ENCODE measurements at regions not wholly inside any gene's neighbourhood (a gene's known extent, or its start where the extent isn't known, plus 50 kb on each side); places are given as distances from the start of the nearest gene placed in this dataset.

DNA sequence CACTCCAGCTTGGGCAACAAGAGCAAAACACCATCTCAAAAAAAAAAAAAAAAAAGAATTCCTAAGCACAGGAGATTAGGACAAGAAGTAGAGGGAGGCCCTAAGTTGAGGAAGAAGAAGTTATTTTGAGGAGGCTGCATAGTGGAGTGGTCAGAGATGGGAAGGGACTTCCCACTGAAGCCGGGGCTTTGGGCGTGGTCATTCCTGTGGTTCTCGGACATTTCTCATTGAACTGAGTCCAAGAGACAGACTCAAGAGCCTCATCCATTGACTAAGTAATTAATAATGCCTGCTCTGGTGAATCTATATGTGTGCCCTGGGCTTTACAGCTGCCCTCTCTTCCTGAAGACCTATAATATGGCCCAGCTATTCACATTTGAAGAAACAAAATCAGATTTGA lies 53.2 kb upstream of the FTH1 start:
- Histone ChIP-seq H3K36me3 (no peaks in the 10 kb centered on the region), H3K4me3 (no peak overlapping the region), H3K9me3 (peaks cover 6 to 9% of the 10 kb centered on the region in 2 donors), H3K27me3 (no peaks in the 10 kb centered on the region), H3K4me1 (peaks cover 0 to 9% (median 7%) of the 10 kb centered on the region in 4 donors), H3K27ac (no peak overlapping the region)
- intact Hi-C loops (cut with DNase I; ENCODE audit: low total_unique reads): no loop called here
- in situ Hi-C loops (cut with MboI; ENCODE audit: low pct_ligation_motif_present in 1 of 4, low pct_unique_long_range_greater_than_20kb in 1 of 4, low sequenced_read_pairs in 3 of 4): no loop called here
- DNase-seq: no peak
- TF ChIP-seq, protein P1, sequence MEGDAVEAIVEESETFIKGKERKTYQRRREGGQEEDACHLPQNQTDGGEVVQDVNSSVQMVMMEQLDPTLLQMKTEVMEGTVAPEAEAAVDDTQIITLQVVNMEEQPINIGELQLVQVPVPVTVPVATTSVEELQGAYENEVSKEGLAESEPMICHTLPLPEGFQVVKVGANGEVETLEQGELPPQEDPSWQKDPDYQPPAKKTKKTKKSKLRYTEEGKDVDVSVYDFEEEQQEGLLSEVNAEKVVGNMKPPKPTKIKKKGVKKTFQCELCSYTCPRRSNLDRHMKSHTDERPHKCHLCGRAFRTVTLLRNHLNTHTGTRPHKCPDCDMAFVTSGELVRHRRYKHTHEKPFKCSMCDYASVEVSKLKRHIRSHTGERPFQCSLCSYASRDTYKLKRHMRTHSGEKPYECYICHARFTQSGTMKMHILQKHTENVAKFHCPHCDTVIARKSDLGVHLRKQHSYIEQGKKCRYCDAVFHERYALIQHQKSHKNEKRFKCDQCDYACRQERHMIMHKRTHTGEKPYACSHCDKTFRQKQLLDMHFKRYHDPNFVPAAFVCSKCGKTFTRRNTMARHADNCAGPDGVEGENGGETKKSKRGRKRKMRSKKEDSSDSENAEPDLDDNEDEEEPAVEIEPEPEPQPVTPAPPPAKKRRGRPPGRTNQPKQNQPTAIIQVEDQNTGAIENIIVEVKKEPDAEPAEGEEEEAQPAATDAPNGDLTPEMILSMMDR (IDR thresholded peaks at IDR 0.05): no peak
- TF ChIP-seq POLR2AphosphoS5 (IDR thresholded peaks at IDR 0.05): no peak
- TF ChIP-seq EP300 (IDR thresholded peaks at IDR 0.05; ENCODE audit: low read depth): no peak
- TF ChIP-seq POLR2A (IDR thresholded peaks at IDR 0.05): no peak
- 68 to 79% methylated on average over 3 of the region's 3 CpGs for WGBS, 2 donors (ENCODE audit: low coverage in 1 of 2)

DNA sequence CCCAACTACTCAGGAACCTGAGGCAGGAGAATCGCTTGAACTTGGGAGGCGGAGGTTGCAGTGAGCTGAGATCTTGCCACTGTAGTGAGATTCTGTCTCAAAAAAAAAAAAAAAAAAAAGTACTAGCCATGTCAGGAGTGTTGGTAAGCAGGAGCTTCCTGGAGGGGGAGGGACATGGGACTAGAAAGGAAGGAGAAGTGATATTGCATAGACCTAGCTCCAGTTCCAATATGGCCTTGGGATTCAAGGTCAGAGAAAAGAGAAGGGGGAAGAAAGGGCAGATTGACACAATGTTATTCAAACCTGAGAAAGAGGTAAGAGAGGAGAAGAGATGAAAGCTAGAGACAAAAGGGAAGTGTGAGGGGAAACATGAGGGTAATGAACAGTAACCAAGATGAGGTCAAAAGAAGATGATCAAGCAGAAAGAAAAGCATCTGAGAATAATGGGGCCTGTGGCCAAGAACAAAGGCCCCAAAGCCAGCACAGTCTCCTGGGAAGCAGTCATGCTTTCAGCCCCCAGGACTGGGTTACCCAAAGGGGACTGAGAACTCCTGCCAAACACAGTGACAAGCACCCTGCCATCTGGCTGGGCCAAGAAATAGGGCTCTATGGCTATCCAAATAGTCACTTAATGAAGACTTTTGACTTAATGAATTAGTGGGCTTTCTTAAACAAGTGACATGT lies 51.7 kb upstream of the FTH1 start:
- H3K9me3 ChIP-seq: peaks cover 6 to 9% of the 10 kb centered on the region in 2 donors
- in situ Hi-C loops (cut with MboI; ENCODE audit: low pct_ligation_motif_present in 1 of 4, low pct_unique_long_range_greater_than_20kb in 1 of 4, low sequenced_read_pairs in 3 of 4): no loop called here
- no peak overlapping the region for H3K27ac ChIP-seq
- WGBS, 2 donors (ENCODE audit: low coverage in 1 of 2): 100% methylated on average over 2 of the region's 2 CpGs; no CpG with 5 or more reads in 1 of the 2 donors
- no peak overlapping the region for H3K4me3 ChIP-seq
- H3K36me3 ChIP-seq: no peaks in the 10 kb centered on the region
- no peaks in the 10 kb centered on the region for H3K4me1 ChIP-seq
- H3K27me3 ChIP-seq: no peaks in the 10 kb centered on the region
- no peak for DNase-seq
- TF ChIP-seq, protein P1 (IDR thresholded peaks at IDR 0.05): no peak
- TF ChIP-seq POLR2A (IDR thresholded peaks at IDR 0.05): no peak
- no peak for TF ChIP-seq EP300 (IDR thresholded peaks at IDR 0.05; ENCODE audit: low read depth)
- TF ChIP-seq POLR2AphosphoS5 (IDR thresholded peaks at IDR 0.05): no peak
- intact Hi-C loops (cut with DNase I; ENCODE audit: low total_unique reads): no loop called here

DNA sequence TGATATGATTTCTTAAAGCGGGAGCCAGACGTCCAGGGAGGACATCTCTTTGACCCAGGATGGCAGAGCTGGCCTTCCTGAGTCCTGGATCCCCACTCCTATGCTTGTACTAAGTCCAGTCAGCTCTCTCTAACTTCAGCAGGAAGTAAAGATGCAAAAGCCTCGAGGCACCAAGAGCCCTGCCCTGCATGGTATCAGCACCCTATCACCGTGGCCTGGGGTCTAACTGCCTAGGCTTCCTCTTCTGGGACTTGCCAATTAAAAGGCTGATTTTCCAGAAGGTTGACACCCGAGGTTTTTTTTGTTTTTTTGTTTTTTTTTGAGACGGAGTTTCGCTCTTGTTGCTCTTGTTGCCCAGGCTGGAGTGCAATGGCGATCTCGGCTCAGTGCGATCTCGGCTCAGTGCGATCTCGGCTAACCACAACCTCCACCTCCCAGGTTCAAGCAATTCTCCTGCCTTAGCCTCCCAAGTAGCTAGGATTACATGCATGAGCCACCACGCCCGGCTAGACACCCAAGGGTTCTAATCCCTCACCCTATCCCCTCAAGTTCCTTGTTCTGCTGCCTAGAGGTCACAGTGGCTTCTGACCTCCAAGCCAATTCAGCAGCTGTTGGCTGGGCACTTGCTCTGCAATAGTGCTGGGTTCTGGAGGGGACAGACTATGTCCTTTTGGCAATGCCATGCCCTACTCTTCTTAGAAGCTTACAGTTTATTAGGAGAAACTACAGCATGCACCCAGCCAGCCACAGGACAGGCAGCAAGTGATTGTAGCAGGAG lies 50.6 kb upstream of the FTH1 start:
- DNase-seq: no peak
- Histone ChIP-seq H3K4me1 (peaks cover 0 to 7% (median 3%) of the 10 kb centered on the region in 4 donors), H3K36me3 (no peaks in the 10 kb centered on the region), H3K9me3 (peaks cover 6 to 9% of the 10 kb centered on the region in 2 donors), H3K27ac (no peak overlapping the region), H3K4me3 (no peak overlapping the region), H3K27me3 (no peaks in the 10 kb centered on the region)
- 86 to 91% methylated on average over 8 to 15 of the region's 15 CpGs for WGBS, 2 donors (ENCODE audit: low coverage in 1 of 2)
- in situ Hi-C loops (cut with MboI; ENCODE audit: low pct_ligation_motif_present in 1 of 4, low pct_unique_long_range_greater_than_20kb in 1 of 4, low sequenced_read_pairs in 3 of 4) (no loop called here), intact Hi-C loops (cut with DNase I; ENCODE audit: low total_unique reads) (no loop called here)
- no peak for TF ChIP-seq POLR2AphosphoS5 (IDR thresholded peaks at IDR 0.05)
- TF ChIP-seq, protein P1 (IDR thresholded peaks at IDR 0.05): no peak
- no peak for TF ChIP-seq EP300 (IDR thresholded peaks at IDR 0.05; ENCODE audit: low read depth)
- no peak for TF ChIP-seq POLR2A (IDR thresholded peaks at IDR 0.05)

Small RNA genes in the stretch of these regions (small RNA-seq; reads per million reads assigned to genes)
- 0 reads per million in 4 donors for gene AP003733.2
